GM18868 (cell line): ENCODE measurements at regions not wholly inside any gene's neighbourhood (a gene's known extent, or its start where the extent isn't known, plus 50 kb on each side); places are given as distances from the start of the nearest gene placed in this dataset.

Experiments
- ATAC-seq: cut with Tn5 transposase; IDR thresholded peaks from one replicate; pipeline ENCODE4 v1.9.1; 2021; ENCODE audit warnings: mild to moderate bottlenecking, moderate library complexity; ENCODE audit not compliant: unreplicated experiment

DNA sequence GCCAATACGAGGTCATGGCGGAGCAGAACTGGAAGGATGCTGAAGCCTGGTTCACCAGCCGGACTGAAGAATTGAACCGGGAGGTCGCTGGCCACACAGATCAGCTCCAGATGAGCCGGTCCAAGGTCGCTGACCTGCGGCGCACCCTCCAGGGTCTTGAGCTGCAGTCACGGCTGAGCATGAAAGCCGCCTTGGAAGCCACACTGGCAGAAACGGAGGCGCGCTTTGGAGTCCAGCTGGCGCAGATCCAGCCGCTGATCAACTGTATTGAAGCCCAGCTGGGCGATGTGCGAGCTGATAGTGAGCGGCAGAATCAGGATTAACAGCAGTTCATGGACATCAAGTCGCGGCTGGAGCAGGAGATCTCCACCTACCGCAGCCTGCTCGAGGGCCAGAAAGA lies 296.9 kb downstream of the OGFRL1 start:
- ATAC-seq: no peak

DNA sequence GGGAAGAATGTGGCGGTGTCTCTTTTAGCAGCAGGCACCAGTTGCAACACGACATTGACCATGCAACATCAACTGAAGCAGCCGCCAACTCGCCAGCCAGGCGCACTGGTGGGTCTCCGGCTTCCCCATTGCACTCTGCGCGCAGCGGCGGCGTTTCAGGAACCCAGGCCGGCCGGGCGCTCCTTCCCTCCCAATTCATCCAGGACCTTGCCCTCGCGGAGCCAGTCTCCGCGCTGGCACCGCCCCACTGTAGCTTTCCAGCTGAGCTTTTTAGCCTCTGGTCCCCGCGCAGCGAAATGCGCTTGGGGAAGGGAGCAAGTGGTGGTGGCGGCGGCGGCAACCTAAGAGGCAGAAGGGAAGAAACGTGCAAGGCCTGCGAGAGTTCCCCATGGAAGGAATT lies 297.9 kb upstream of the RIMS1 start:
- ATAC-seq: no peak

DNA sequence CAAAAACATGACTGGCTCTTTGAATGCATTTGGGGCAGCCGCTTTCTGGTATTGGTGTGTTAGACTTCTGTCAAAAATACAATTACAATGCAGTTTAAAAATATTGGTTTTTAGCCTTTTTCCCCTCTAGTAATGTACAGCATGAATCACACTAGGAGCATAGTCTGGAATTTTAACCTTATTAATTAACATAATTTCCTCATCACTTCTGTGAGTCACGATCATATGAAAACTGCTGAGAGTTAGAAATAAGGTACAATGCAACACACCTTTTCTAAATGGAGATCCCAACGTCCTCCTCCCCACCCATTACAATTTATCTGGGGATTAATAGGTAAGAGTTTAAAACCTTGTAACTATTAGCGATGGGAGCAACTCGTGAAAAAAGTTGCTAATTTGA lies 297.1 kb upstream of the RIMS1 start:
- ATAC-seq: no peak

DNA sequence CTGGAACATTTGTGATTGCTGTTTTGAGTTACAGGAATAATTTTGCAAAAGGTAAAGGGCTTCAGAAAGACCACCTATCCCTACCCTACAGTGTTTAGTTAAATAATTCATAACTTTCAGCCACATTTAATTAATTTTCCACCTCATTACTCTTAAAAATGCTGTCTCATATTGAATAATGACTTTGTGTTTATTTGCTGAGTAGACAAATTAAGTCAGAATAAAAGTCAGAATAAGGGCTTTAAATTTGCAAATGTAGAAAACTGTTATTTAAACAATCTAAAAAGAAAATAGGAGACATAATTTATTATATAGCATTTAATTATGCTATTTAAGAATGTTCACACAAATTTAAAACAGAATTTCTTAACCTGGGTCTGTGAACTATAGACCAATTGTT lies 293.7 kb upstream of the RIMS1 start:
- ATAC-seq: no peak

DNA sequence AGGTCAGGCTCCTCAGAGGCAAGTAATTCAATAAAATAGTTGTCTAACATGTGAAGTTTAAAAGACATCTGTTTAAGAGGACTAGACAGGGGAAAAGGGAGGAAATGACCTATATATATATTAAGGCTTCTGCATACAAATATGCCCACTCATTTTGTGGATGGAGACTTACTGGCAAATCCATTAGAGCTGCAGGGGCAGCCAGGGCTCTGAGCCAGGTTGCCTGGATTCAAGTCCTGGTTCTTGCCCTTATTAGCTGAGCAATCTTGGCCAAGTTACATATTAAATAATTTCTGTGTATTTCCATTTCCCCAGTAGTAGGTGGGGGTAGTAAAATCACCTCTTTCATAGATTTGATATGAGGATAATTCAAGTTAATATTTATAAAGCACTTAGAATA lies 287.0 kb upstream of the RIMS1 start:
- ATAC-seq: no peak

DNA sequence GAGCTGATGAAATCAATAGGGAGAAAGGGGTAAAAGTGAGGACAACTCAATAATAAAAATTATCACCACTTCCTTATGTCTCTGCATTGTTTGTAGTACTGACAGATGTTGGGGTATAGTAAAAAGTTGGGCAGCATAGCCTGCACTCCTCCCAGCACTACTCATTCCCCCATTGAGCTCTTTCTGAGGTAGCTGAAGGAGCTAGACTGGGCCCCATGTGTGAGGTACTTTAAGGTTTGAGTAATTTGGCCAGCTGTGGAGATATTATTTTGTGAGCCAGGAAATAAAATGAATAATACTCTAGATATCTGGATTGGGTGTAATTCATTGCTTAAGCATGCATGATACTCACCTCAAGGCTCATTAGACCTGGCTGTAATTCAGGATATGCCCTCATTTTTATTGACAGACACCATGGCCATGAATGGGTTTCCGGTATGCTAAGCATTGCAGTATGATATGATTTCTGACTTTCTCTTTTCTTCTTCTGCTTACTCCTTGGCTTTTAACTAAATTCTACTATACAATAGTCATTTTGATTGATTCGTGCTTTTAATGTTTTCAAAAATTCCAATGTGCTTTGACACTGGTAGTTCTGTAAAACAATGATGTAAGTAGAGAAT lies 283.9 kb upstream of the RIMS1 start:
- no peak for ATAC-seq

DNA sequence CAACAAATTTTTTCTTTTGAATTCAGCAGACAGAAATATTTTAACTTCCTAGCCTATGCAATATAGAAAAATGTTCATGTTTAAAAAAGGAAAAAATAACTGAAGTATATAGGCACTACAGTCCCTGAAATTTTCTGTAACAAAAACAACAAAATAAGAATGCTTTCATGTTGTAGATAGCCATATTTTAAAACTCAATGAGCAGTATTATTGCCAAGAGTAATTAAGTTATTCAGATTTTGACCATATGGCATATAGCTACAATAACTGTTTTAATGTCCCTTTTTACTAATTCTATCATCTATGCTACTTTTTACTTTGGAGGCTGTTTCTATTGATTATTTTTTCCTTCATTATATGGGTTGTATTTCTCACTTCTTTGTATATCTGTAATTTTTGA lies 283.3 kb upstream of the RIMS1 start:
- no peak for ATAC-seq

DNA sequence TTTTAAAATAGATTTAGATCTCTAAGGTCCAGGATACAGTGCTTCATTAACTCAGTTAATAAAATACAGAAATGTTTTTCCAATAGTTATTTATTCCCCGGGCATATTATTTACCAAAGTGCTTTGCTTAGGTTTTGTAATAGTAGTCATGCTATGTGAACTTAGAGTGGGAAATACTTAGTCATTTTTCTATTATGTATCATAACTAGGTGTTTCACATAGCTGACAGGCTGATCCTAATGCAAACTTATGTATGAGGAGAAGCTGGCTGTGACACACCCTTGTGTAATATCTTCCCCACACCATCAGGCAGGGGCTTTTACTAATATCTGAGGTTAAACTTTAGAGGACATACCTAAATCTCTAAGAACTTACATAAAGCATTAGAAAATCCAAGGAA lies 277.7 kb upstream of the RIMS1 start:
- ATAC-seq: no peak

DNA sequence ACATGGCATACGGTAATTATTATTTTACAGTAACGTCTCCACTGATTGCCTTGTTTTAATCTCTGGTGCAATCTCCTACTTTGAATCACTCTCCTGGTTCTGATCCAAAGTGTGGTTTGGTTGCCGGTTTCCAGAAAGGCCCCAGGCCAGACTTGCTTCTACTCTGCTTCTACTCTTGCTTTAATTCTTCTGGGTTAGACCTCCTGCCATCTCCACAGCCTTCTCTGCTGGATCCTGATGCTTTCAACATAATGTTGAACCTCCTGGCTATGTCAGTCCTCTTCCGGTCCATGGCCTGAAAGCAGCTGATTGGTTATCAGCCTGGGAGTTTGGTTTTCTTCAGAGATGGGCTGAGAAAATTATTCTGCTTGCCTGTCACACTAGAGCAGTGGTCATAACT lies 266.5 kb upstream of the RIMS1 start:
- no peak for ATAC-seq

DNA sequence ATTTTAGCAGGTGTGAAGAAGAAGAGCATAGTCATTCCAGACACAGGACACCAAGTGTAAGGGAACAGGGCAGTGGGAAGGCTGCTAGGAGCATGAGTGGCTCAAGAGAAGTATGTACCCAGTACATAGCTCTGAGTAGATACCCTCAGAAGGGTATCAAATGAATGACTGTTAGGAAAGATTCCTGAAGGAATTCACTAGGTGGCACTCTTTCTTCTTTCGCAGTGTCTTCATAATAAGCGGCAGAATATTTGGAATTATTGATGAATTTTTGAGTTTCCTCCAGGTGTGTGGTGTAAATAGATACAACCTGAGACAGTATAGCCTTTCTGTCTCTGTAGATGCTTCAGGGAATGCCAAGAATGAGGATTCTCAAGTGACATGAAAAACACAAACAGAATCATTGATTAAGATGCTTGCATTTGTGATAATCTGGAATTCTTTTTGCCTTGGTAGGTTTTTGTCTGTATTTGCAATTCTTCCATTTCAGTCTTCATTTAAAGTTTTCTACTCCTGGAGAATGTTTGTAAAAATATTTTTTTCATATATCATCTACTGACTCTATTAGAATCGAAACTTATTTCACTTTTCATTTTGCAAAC lies 264.3 kb upstream of the RIMS1 start:
- no peak for ATAC-seq

DNA sequence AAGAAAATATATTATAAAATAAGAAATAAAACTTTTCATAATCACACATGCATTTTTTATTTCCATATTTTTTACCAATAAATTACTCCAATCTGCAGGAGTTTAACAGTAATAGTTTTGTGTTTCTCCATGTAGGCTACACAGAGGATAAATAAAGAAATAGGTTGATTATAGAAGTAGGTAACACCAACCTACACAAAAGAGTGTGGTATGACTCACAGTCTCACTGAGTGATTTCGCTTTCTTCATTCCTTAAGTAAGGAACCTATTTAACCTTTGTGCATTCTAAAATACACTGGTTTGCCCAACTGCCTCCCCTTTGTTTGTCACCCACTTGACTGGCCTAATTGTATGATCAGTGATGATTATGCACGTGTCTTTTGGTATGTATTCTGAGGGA lies 244.2 kb upstream of the RIMS1 start:
- peak; percentile 55 for ATAC-seq

DNA sequence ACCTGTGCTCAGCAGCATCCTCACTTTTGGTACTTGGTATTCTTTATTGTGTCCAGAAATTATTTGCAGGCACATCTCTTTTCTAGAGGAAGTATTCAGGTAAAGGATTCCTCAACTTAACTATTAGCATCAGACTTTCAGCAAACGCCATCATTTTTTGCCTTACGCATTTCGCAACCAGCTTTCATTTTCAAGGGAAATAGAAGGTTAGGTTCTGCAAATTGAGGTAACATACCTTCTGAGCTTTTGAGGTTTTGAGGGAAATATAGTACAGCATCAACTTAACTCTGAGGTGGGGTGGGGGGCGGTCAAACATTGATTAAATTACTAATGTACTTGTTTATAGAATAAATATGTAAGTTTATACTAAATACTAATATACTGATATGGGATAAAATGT lies 243.6 kb upstream of the RIMS1 start:
- ATAC-seq: no peak

DNA sequence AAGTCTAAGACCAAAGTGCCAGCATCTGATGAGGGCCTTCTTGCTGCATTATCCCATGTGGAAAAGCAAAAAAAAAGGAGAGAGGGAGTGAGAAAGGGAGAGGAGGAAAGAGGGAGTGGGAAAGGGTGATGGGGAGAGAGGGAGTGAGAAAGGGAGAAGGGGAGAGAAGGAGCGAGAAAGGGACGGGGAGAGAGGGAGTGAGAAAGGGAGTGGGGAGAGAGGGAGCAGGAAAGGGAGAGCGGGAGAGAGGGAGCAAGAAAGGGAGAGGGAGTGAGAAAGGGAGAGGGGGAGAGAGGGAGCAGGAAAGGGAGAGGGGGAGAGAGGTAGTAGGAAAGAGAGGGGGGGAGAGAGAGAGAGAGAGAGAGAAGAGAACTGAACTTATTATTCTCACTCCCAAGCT lies 241.1 kb upstream of the RIMS1 start:
- ATAC-seq: no peak

DNA sequence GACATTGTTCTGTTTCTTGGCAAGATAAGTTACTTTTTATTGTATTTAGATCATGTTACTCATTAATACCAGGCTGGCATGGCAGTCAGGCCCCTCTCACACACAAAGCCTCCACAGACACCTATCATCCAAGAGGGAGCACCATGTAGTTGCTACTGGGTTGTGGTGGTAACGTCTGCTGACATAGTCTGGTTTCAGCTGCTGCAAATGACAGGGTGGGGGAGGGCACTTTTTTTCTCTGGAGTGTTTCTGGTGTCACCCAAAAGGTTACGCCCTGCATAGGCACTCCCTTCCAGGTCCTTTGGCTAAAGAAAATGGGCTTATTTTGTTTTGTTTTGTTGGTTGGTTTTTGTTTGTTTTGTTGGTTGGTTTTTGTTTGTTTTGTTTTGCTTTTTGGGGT lies 236.4 kb upstream of the RIMS1 start:
- ATAC-seq: no peak

DNA sequence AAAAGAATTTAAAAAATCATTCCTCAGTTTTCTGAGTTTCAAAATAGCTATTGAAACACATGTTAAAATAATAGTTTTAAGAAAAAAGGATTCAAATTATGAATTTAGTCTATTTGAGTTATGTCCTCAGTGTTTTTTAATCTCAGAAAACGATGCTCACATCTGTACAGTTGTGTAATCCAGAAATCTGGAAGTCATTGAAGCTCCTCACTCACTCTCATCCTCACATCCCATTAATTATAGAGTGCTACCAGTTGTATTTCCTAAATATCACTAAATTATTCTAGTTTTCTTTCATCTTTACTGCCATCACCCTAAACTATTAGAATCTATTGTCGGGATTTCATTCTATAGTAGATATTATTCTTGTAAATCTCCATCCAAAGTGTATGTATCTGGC lies 234.7 kb upstream of the RIMS1 start:
- no peak for ATAC-seq

DNA sequence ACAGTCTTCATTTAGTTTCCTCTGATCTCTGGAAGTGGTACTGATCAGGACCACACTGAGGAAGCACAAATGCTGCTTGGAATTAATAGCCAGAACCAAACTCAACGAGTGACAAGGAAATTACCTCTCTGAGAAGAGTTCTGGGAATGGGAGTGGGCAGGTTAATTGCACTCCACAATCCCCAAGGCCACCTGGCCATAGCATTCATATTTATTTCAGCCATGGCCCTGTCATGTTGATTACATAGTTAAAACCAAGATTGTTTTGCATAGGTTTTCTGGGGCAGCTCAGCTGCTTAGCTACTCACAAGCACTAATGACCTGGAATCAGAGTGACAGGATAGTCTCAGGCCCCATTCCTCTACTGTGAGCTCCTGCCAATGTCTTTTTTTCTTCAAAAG lies 230.2 kb upstream of the RIMS1 start:
- ATAC-seq: no peak

DNA sequence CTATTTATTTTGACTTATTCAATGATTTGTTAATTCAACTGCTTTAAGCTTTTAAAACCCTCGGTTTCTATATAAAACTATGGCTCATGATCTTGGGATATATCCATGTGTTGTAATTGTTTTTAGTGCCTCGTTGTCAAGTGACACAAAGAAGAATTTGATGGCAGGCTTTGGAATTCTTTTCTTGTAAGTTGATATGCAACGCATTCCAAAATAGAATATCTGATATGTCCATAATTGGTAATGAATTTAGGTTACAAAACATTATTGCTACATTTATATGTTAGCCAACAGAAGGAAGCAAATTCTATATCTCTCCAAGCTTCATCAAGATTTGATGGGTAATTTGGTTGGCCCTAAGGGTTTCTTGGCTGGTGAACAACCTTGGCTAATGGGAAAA lies 220.4 kb upstream of the RIMS1 start:
- no peak for ATAC-seq

DNA sequence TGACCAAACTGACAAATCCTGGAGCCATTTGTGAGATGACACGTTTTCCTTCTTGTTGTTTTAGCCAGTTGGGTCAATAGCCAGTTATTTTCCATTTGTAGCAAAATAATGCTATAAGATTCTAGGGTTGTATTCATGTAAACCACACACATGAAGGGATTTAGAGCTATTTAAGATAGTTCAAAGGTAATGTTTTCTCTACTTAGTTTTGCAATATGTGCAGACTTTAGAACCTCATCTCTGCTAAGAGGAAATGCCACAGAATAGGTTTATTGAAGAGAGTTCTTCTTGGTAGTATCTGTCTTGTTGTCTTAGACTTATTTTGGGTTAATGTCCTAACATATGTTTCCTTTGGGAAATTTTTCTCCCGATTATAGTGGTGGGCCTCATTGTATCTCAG lies 213.5 kb upstream of the RIMS1 start:
- no peak for ATAC-seq

DNA sequence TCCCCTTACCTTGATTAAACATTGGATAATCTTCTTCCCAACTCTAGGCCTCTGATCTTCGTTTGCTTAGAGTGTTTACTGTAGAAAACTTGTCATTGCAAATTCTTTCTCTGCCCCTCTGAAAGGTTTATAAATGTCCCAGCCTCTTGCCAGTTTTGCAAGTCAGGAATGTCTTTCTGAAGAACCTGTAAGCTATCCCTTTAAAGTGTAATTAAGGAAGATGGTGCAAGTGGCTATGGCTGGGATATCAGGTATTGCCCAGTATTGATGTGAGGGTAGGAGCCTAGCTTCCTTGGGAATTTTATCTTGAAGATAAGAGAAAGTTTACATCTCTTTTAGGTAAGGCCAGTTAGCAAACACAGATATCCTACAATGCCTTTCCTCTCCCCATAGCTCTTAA lies 211.0 kb upstream of the RIMS1 start:
- ATAC-seq: no peak

DNA sequence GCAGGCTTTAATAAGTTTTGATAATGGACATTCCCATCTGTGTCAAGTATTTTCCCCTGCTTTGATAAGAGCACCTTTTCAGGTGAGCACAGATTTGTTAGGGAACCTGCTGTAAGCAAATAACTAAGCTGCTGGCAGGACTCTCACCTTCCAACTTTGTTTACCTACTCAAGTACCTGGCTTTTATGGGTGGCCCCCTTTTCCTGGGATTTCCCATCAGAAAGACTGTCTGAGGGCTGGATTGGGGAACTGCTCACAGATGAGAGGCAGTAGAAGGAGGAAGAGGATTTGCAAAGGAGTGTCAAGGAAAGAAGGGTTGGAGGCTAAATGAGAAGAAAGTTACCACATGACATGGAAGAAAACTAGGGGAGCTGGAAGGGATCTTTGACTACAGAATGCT lies 210.1 kb upstream of the RIMS1 start:
- ATAC-seq: no peak

DNA sequence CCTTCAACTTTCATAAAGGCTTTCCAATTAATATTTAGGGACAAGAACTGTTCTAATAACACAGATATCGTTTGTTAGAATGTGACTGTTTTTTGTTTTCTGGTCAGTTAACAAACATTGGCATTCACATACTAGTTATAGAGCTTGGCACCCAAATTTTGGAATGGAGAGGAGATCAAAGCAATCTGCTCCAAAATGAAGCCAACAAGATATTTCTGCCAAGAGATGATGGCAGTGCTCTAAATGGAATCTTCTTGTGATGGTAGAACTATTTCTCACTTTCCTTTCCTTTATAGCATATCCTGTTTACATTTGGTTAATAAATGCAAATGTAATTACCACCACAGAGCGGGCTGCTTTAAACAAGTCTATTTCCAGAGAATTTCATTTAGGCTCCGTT lies 208.3 kb upstream of the RIMS1 start:
- ATAC-seq: no peak

DNA sequence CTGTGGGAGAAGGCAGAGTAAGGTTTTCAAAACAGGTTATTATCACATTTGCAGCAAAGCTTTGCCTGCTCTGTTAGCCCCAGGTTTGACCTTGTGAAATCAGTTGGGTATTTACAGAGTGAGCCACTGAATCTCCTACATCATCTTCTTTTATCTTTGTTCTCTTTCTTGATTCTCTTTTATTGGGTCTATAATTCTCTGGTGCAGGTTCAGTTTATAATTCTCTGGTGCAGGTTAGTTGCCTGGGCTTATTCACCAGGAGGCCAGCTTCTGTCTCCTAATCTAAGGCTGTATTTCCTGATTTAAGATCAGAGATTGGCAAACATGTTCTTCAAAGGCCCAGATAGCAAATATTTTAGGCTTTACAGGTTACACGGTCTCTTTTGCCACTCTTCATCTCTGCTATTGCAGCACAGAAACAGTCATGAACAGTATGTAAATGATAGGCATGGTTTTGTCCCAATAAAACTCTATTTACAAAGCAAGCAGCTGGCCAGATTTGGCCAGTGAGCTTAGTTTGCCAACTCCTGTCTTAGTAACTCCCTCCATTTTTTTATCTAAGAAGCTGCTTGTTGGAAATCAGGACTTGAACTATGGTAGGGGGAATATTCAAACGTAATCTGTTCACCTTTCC lies 205.0 kb upstream of the RIMS1 start:
- no peak for ATAC-seq
